ENCODE measurements at regions not wholly inside any gene's neighbourhood (a gene's known extent, or its start where the extent isn't known, plus 50 kb on each side); places are given as distances from the start of the nearest gene placed in this dataset.
A peak's percentile ranks its signal among the peaks of the same experiment; 100 is the strongest.
"Not testable (repeated sequence)": the region's sequence is repeated elsewhere in the genome, so short reads cannot be mapped to it uniquely, and the experiment has no call there.

DNA sequence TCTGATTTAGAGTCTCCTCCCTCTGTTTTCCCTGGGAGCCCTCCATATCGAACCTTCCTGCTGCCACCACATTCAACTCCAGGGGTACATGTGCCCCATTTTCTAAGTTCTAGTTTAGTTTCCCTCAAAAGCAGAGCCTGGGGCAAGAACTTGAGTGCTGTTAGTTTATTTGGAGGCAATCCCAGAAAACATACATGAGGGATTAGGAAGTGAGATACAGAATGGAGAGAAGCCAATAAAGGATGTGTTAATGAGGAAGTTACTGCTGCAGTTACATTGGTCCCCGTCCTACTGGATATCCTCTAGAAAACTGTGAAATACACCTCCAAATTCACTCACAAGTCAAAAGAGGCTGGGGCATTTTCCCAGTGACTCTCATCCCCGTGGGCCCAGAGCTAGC, 159.4 kb upstream of the SMARCA2 start:
- DNase-seq = no peak
- intact Hi-C loops (cut with DNase I) = no loop called here
- no peak for ATAC-seq (ENCODE audit: poor library complexity)

DNA sequence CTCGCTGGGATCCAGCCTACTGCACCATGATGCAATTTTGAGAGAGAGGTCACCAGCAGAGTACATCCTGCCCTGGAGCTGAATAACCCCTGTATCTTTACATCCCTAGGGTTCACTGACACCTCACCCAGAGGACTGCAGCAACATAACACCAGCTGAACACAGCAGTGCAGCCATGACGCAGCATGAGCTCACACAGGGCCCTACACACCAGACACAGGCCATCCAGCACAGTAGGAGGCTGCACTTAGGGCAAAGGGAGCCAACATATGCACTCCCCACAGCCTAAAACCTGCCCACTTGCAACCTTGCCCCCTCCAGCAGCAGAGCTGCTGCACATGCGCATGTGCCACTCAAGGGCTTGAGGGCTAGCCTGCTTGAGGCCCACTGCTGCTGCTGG, 157.3 kb upstream of the SMARCA2 start:
- ATAC-seq (ENCODE audit: poor library complexity) = no peak
- intact Hi-C loops (cut with DNase I) = no loop called here
- DNase-seq = no peak

DNA sequence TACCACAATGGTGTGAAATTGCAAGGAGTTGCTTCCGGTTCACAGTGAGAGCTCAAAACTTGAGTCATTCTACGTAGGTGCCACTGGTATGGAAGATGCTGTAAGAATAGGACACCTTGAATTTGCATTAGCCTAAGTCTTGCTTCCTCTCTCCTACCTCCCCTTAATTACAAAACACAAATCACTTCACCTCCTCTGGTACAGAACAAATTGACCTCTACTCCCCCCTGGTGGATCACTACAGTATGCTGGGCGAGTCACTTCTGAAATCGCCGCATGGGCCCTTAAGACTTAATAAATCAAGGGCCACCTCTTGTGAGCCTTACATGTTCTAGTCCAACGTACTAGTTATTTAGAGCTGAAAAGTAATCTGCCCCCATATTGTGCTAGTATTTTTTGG, 145.3 kb upstream of the SMARCA2 start:
- DNase-seq = no peak
- peak; percentile 45 for ATAC-seq (ENCODE audit: poor library complexity)
- intact Hi-C loops (cut with DNase I) = no loop called here

DNA sequence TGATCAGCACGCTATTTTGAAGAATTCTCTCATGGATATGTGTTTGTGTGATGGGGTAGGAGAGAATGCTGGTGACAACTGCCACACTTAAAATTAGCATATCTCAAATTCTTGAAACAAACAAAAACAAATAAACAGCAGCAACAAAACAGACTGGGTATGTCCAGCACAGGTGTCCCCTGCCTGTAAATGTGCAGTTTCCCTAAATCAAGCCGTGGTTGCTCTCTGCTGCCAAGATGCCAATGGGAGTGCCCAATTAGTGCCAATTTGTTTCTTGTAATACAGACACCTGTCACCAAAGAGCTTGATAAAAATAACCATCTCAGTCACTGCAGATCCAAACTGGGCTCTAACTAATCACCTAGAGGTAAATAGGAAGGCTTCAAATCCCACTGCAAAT, 144.2 kb upstream of the SMARCA2 start:
- no peak for ATAC-seq (ENCODE audit: poor library complexity)
- intact Hi-C loops (cut with DNase I) = no loop called here
- no peak for DNase-seq

DNA sequence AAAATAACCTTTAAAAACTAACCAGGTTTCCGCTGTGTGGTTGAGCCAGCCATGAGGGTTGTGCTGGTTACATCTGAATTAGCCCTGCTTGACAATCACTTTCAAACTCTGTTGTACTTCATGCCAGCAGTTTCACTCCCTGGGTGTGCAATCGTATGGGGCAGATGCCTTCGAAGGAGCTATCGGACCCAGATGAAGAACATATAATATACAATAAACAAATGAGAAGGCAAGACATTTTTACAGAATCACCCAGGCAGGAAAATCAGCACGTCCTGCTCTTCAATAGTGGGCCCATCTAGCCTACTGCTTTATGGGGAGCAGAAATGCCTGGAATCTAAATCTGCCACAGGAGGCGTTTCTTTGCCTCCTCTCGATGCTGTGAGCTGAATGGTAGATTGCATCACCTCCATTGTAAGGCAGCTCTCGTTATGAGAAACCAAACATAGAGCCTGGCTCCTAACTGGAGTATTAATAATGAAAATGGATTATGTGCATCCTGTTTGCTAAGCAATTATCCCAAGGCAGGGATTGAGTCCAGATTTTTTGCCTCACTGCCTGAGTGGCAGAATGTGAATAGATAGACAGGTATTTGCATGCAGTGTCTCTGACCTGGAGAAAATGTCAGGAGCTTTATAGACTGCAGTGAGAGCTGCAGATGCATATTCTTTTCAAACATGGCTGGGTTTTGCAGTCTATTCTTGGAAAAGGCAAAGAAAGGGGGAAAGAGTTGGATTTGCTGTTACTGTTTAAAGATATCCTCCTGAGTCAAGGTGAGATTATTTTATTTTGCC, 143.3 kb upstream of the SMARCA2 start:
- DNase-seq (no peak), ATAC-seq (ENCODE audit: poor library complexity) (no peak)
- intact Hi-C loops (cut with DNase I) = no loop called here

DNA sequence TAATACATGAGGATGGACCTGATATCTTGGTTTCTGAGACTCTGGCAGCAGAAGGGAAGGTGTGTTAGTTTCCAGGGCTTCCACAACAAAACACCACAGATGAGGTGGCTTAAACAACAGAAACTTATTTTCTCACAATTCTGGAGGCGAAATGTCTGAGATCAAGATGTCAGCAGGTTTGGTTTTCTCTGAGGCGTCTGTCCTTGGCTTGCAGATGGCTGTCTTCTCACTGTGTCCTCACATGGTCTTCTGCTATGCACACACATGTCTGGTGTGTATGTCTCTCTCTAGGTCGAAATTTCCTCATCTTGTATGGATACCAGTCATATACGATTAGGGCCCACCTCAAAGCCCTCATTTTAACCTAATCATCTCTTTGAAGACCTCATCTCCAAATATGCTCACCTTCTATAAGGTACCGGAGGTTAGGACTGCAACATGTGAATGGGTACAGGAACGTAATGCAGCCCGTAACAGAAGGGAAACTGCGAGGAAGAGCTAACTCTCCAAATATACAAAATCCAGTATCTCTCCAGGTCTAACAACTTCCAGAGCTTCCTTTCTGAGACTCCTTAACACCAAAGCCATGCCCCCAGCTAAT, 139.8 kb upstream of the SMARCA2 start:
- ATAC-seq (ENCODE audit: poor library complexity) = no peak
- intact Hi-C loops (cut with DNase I) = no loop called here
- DNase-seq = no peak

DNA sequence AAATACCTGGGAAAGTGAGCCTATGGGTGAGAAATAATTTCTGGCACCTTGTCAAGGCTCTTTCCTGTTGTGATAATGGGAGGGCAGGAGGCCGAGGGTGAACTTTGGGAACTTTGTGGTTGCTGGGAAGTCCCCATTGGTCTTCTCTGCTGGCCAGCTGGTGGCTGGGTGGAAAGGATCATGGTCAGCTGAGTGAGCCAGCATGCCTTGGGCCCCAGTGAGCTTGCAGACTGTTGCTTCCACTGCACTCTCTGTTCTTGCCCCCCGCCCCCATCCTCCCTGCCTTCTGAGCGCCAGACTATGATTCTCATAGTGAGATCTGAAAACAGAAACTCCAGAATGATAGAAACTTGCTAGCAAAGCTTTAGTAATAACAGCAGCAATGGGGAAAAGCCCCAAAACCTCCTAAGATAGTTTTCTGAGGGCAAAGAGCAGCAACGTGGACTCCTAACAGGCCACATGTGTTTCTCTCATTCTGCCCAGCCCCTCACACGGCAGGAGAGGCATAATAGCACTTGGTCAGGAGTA, 139.2 kb upstream of the SMARCA2 start:
- ATAC-seq (ENCODE audit: poor library complexity) (no peak), DNase-seq (no peak)
- intact Hi-C loops (cut with DNase I) = no loop called here

DNA sequence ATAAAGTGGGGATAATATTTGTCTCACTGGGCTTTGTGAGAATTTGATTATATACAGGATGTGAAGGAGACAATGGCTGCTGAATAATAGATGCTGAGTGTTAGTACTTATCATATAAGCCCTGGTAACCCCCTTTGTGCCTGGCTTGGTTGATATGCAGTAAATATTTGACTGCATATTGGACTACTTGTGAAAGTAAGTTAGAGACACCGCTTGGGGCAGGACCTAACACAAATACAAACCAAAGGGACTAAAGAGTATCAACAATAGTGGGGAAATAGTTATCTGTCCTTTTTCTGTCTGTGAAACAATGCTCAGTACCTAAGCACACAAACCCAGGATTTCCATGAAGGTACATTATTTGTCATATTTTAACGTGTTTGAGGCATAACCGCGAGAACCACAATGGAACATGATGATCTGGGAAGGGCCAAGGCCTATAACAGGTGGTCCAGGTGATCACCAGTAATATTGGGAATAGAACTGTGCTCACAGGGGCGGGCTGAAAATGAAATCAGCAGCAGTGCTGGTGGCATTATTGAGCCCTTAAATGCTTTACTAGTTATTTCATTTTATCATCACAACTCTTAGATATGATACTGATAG, 138.2 kb upstream of the SMARCA2 start:
- no peak for ATAC-seq (ENCODE audit: poor library complexity)
- no peak for DNase-seq
- intact Hi-C loops (cut with DNase I) = no loop called here

DNA sequence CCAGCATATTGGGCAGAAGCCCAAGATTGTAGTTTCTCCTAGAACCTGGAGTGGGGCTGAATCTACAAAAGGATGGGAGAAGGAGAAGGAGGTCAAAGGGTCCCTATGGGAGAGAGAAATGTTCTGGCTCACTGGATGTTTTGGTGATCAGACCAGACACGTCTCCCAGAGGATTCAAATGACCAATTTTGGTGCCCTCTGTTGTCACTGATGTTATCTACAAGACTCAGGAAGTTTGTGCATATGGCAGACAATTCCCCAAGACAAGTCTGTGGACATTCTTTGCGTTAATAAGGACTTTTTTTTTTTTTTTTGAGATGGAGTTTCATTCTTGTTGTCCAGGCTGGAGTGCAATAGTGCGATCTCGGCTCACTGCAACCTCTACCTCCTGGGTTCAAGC, 137.2 kb upstream of the SMARCA2 start:
- ATAC-seq (ENCODE audit: poor library complexity) (no peak), DNase-seq (no peak)
- intact Hi-C loops (cut with DNase I) = no loop called here

DNA sequence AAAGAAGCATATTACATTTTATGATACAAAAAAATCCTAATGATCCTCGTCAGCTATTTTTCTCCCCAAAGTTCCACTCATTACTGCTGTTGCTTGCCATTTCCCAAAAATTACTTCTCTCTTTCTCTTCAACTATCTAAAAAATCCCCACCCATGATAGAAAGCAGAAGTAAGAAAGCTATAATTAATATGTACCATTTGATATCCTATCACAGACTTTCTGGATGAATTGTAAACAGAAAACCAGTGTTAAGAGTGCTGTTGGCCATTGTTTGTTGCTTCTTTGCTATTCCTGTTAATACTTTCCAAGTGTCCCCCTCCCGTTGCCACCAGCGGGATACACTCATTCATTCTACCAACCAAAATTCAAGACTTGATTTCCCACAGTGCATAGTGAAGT, 136.3 kb upstream of the SMARCA2 start:
- peak; percentile 22 for ATAC-seq (ENCODE audit: poor library complexity)
- intact Hi-C loops (cut with DNase I) = no loop called here
- no peak for DNase-seq

DNA sequence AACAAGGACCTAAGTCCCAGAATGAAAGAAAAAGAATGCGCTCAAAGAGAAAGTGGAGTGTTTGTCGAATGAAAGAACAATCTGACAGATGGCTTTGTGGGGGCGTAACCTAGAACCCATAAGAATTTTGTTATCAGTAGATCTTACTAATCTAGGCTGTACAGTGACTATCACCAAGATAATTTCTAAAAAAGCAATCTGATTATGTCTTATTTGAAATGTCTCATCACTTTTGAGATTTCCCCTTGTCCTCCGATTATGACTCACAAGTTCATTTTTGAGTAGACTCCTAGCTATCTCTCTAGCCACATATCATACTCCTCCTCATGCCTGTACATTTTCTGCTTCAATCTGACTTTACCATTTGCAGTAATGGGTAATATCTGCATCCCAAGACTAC, 135.6 kb upstream of the SMARCA2 start:
- no peak for DNase-seq
- ATAC-seq (ENCODE audit: poor library complexity) = no peak
- intact Hi-C loops (cut with DNase I) = no loop called here

DNA sequence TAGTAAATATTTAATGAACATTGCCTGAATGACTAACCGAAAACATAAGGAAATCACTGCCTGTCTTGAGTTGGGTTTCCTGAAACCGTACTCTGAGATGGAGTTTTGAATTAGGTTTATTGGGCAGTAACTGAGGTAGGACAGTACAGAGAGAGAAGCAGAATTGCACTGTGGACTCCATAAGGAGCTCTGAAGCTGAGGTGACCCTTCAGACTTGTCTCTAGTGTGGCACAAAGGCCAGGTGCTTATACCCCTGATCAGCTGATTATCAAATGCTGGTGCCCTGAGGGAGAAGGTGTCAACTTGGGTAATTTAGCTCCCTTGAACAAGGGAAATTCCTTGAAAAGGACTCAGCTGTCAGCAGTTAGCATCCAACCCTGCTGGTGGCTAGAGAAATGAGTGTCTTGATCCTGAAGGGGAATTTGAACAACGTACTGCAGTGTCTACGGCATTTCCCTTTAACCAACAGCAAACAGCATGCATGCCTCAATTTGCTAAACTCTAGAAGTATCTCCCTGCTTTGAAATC, 135.0 kb upstream of the SMARCA2 start:
- no peak for ATAC-seq (ENCODE audit: poor library complexity)

DNA sequence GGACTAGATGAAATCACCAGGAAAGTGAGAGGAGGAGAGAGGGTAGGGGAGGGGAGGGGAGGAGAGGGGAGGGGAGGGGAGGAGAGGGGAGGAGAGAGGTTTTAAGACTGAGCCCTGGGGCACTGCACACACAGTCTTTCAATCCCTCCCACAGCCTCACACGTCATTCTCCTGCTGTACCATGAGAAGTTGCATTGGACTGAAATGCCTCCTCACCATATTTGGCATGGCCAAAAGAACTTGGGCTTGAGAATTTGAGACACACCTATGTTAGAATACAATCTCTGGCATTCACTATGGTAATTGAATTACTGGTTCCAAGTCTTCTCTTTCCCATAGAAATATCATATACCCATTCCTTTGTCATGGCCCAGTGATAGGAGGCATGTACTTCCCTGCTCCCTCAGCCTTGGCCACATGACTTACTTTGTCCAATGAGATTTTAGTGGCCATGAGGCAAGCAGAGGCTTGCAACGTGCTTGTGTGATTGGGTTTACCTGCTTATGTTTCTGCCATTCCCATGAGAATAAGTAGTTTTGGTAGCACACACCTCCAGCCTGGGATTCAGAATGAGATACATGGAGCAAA, 133.3 kb upstream of the SMARCA2 start:
- intact Hi-C loops (cut with DNase I) = no loop called here
- ATAC-seq (ENCODE audit: poor library complexity) (no peak), DNase-seq (no peak)

More for the DNA sequence above, 135.0 kb upstream of the SMARCA2 start:
- DNase-seq = no peak
- intact Hi-C loops (cut with DNase I) = no loop called here

DNA sequence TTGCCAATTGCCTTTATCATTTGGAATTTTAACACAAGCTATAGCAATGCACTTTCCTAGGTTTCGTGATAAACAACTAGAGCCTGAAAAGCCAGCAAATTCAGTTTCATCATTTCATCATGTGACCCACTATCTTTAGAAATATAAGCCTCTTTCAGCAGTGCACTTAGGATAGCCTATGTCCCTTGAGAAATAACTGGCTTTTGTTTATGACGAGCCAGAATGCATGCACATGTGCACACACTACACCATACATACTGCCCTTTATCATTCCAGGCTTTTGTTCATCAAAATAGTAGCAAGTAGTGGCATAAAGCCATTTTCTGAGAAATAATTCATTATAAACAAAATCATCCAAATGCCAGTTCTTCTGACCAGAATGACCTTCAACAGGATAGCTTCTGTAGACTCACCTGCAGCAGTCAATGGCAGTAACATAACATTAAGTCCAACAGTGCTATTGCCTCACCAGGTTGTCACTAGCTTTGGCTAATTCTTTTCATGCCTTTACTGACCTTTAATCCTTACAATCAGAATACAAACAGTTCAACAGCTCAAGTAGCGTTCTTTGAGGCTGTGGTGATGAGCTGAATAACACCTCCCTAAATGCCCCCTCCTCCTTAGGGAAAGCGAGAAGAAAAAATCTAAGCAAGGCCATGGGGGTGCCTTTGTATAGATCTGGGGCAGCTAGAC, 132.3 kb upstream of the SMARCA2 start:
- DNase-seq = no peak
- no peak for ATAC-seq (ENCODE audit: poor library complexity)
- intact Hi-C loops (cut with DNase I) = no loop called here

DNA sequence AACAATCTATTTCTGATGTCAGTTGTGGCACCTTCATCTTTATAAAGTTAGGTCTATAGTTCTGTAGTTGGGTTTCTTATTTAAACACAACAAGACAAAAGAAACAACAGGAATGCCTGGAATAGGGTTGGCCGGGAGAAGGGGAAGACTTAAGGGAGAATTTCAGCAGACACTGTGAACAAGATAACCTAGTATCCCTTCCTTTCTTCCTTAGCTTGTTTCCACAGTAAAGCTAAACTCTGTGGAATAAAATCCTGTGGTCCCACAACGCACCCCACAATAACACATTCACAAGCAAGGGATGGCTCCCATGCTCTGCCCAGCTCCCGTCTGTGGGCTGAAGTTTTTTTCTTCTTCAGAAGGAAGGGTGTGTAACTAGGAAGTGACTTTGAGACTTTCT, 124.9 kb upstream of the SMARCA2 start:
- intact Hi-C loops (cut with DNase I) = no loop called here
- ATAC-seq (ENCODE audit: poor library complexity) (no peak), DNase-seq (no peak)

DNA sequence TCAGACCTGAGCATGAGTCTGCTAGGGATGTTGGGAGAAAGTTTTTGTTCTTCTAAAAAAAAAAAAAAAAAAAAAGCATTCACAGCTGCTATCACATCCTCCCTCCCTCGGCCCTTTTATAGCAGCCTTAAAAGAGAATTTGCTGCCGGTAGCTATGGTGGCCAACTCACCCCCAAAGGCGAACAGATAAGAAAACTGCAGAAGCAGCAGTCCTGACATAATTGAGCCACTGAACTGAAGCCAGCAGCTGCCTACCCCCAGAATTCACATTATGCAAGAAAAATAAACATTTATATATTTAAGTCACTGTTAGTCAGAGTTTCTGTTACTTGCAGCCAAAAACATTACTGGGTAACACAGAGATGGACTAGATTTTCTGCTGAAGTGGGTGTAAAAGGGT, 124.3 kb upstream of the SMARCA2 start:
- intact Hi-C loops (cut with DNase I) = no loop called here
- ATAC-seq (ENCODE audit: poor library complexity) (no peak), DNase-seq (no peak)

DNA sequence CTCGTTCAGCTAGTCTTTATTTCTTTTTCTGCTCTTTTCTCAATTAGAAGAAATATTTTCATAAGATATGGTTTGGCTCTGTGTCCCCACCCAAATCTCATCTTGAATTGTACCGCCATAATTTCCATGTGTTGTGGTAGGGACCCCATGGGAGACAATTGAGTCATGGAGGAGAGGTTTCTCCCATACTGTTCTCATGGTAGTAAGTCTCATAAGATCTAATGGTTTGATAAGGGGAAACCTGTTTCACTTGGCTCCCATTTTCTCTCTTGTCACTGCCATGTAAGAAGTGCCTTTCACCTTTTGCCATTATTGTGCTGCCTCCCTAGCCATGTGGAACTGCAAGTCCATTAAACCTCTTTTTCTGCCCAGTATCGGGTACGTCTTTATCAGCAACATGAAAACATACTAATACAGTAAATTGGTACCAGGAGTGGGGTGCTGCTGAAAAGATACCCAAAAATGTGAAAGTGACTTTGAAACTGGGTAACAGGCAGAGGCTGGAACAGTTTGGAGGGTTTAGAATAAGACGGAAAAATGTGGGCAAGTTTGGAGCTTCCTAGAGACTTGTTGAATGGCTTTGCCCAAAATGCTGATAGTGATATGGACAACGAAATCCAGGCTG, 112.0 kb upstream of the SMARCA2 start:
- DNase-seq; intact Hi-C loops (cut with DNase I); ATAC-seq (ENCODE audit: poor library complexity): not testable (repeated sequence)

DNA sequence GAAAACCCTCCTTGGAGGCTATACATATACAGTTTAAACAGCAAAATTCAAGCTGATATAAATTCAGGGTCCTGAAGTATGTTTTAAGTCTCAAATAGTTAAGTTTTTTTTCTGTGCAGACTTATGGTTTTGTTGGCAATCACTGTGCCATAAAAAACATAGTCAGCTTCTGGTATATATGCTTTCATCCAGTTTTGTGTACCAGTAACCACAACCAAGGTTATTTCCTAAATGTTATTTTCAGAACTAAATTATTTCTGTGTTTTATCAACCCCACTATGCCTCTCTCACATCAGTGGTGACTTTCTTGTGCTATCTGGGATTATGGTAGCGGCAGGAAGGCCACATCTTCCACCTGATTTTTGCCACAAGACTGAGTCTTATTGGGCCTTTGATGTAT, 107.7 kb upstream of the SMARCA2 start:
- DNase-seq = no peak

More for the DNA sequence above, 107.7 kb upstream of the SMARCA2 start:
- intact Hi-C loops (cut with DNase I) = no loop called here
- no peak for ATAC-seq (ENCODE audit: poor library complexity)
